ENCODE measurements at regions not wholly inside any gene's neighbourhood (a gene's known extent, or its start where the extent isn't known, plus 50 kb on each side); places are given as distances from the start of the nearest gene placed in this dataset.

GRCh38 chr2:22887845-22888244, 497.1 kb upstream of the KLHL29 start:
- Mint-ChIP-seq H3K9me3 (ENCODE audit: low read depth) (no peaks in the 10 kb centered on the region), H3K4me1 (no peaks in the 10 kb centered on the region), H3K36me3 (no peaks in the 10 kb centered on the region), H3K27ac (no peak overlapping the region), H3K27me3 (no peaks in the 10 kb centered on the region), H3K4me3 (no peak overlapping the region)
- CTCF ChIA-PET, result no interaction called here
- no peak for ATAC-seq
- DNase-seq, result no peak

- ATAC-seq (no peak), DNase-seq (no peak)
- Mint-ChIP-seq H3K27me3 (no peaks in the 10 kb centered on the region), H3K4me1 (no peaks in the 10 kb centered on the region), H3K27ac (no peak overlapping the region), H3K9me3 (ENCODE audit: low read depth) (no peaks in the 10 kb centered on the region), H3K36me3 (no peaks in the 10 kb centered on the region), H3K4me3 (no peak overlapping the region)
- CTCF ChIA-PET, result no interaction called here
These were observed 494.8 kb upstream of the KLHL29 start for GRCh38 chr2:22890132-22890531.

- DNase-seq (no peak), ATAC-seq (no peak)
- no peak overlapping the region for H3K4me3 Mint-ChIP-seq
- H3K27me3 Mint-ChIP-seq, result no peaks in the 10 kb centered on the region
- no peaks in the 10 kb centered on the region for H3K36me3 Mint-ChIP-seq
- H3K27ac Mint-ChIP-seq, result no peak overlapping the region
- no peaks in the 10 kb centered on the region for H3K4me1 Mint-ChIP-seq
- CTCF ChIA-PET, result no interaction called here
- no peaks in the 10 kb centered on the region for H3K9me3 Mint-ChIP-seq (ENCODE audit: low read depth)
These were observed 491.0 kb upstream of the KLHL29 start for GRCh38 chr2:22893761-22894517.

- Mint-ChIP-seq H3K4me3 (no peak overlapping the region), H3K27ac (no peak overlapping the region), H3K27me3 (no peaks in the 10 kb centered on the region), H3K36me3 (no peaks in the 10 kb centered on the region), H3K4me1 (no peaks in the 10 kb centered on the region), H3K9me3 (ENCODE audit: low read depth) (no peaks in the 10 kb centered on the region)
- CTCF ChIA-PET, result no interaction called here
- no peak for ATAC-seq
- no peak for DNase-seq
These were observed 490.2 kb upstream of the KLHL29 start for GRCh38 chr2:22894761-22895160.

DNA sequence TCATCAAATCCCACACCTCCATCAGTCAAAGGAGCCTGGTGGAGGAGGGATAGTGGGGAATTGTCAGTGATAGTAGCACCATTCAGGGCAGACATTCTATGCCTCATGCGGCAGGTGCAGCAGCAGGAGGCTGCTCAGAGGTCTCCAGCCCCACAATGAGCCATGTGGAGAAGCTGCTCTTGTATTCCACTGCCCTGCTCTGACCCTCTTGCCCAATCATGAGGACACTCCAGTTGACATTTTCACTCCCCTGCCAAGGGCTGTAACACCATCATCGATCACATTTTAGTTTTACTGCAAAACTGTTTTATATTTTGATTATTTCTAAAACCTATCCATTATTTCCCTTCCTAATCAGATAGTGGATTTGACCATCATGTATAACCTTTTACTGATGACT, 487.6 kb upstream of the KLHL29 start:
- H3K4me1 Mint-ChIP-seq, result no peaks in the 10 kb centered on the region
- H3K27me3 Mint-ChIP-seq, result no peaks in the 10 kb centered on the region
- DNase-seq, result no peak

DNA sequence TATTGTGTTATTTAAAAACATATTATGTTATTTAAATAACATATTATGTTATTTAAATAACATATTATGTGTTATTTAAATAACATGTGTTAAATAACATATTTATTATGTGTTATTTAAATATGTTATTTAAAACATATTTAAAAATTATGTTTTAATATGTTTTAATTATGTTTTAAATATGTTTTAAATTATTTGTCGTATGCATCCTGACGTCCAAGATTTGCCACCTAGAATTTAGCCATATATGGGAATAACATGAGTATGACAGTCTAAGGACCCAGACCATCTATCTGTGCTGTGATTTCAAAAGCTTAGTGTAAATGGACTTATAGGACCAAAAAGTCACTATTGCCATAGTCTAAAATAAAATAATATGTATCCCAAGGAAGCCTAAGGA, 484.3 kb upstream of the KLHL29 start:
- H3K27me3 Mint-ChIP-seq, result no peaks in the 10 kb centered on the region
- H3K9me3 Mint-ChIP-seq (ENCODE audit: low read depth), result no peaks in the 10 kb centered on the region
- H3K4me1 Mint-ChIP-seq, result no peaks in the 10 kb centered on the region
- DNase-seq (no peak), ATAC-seq (no peak)
- CTCF ChIA-PET, result no interaction called here
- H3K4me3 Mint-ChIP-seq, result no peak overlapping the region
- H3K27ac Mint-ChIP-seq, result no peak overlapping the region
- no peaks in the 10 kb centered on the region for H3K36me3 Mint-ChIP-seq

More for the DNA sequence above, 487.6 kb upstream of the KLHL29 start:
- Mint-ChIP-seq H3K36me3 (no peaks in the 10 kb centered on the region), H3K27ac (no peak overlapping the region), H3K4me3 (no peak overlapping the region), H3K9me3 (ENCODE audit: low read depth) (no peaks in the 10 kb centered on the region)
- CTCF ChIA-PET, result no interaction called here
- no peak for ATAC-seq

DNA sequence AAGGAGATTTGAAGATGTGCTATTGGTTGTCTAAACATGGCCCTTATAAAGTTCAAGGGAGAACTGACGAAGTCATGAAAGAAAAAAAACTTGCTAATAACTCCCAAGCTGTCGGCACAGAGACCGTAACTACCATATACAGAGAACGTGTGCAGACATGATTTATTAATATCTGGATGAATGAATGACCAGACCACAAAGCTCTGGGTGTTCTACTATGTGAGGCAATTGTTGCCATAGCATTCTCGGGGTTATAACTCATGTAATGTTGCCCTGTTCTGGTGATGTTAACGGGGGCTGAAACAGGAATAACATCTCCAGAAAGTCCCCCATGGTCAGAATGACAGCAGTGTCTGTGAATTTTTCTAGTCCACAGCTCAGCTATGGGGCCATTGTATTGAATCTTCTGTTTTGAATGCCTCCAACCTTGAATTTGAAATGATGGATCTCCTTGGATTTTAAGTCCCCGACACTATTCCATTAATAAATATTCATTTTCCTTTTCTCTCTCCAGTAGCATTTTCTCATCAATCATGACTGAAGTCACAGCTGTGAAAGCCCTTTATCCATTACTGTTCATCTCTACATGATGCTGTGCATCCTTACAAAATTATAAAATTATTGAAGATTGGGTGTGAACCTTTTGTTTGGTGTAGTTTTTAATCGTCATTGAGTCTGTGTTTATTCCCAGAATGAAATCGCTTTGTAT, 483.4 kb upstream of the KLHL29 start:
- CTCF ChIA-PET, result no interaction called here
- no peaks in the 10 kb centered on the region for H3K27me3 Mint-ChIP-seq
- no peak overlapping the region for H3K4me3 Mint-ChIP-seq
- no peak for DNase-seq
- H3K36me3 Mint-ChIP-seq, result no peaks in the 10 kb centered on the region
- H3K27ac Mint-ChIP-seq, result no peak overlapping the region
- no peaks in the 10 kb centered on the region for H3K9me3 Mint-ChIP-seq (ENCODE audit: low read depth)
- no peak for ATAC-seq
- no peaks in the 10 kb centered on the region for H3K4me1 Mint-ChIP-seq

GRCh38 chr2:22902180-22902550, 482.8 kb upstream of the KLHL29 start:
- no peaks in the 10 kb centered on the region for H3K27me3 Mint-ChIP-seq
- no peaks in the 10 kb centered on the region for H3K9me3 Mint-ChIP-seq (ENCODE audit: low read depth)
- no peaks in the 10 kb centered on the region for H3K36me3 Mint-ChIP-seq
- CTCF ChIA-PET, result no interaction called here
- no peak for DNase-seq
- H3K4me1 Mint-ChIP-seq, result no peaks in the 10 kb centered on the region
- H3K4me3 Mint-ChIP-seq, result no peak overlapping the region
- ATAC-seq, result no peak
- H3K27ac Mint-ChIP-seq, result no peak overlapping the region

DNA sequence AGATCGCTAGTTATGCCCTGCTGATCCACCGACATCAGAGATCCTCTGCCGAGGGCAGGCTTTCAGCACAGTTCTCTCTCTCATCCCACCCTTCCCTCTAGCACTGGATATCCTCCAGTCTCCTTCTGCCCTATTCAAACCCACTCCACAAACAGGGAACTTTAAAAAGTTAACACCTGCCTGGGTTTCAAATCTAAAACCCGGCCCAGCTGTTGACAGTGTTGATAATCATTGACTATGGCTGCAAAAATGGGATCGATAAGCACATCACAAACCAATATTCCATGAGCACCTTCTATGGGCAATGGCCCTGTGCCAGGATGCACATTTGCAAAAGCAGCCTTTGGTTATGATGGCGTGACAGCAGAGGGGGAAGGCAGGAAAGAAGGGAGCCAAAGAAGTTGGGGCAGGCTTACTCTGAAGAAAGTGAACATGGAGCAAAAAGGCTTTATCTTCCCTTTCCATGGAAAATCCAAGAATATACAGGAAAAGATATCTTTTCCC, 482.3 kb upstream of the KLHL29 start:
- Mint-ChIP-seq H3K36me3 (no peaks in the 10 kb centered on the region), H3K27ac (no peak overlapping the region), H3K27me3 (no peaks in the 10 kb centered on the region), H3K4me3 (no peak overlapping the region), H3K9me3 (ENCODE audit: low read depth) (no peaks in the 10 kb centered on the region), H3K4me1 (no peaks in the 10 kb centered on the region)
- CTCF ChIA-PET, result interaction anchor here (1.6 kb wide), 1 partner anchor 10 kb away, joined by 3 read pairs; no protein-coding TSS in a partner anchor
- DNase-seq (no peak), ATAC-seq (no peak)

GRCh38 chr2:22903616-22904015, 481.4 kb upstream of the KLHL29 start:
- CTCF ChIA-PET, result interaction anchor here (1.6 kb wide), 1 partner anchor 9 kb away, joined by 3 read pairs; no protein-coding TSS in a partner anchor
- DNase-seq (no peak), ATAC-seq (no peak)
- Mint-ChIP-seq H3K27me3 (no peaks in the 10 kb centered on the region), H3K27ac (no peak overlapping the region), H3K36me3 (no peaks in the 10 kb centered on the region), H3K4me3 (no peak overlapping the region), H3K4me1 (no peaks in the 10 kb centered on the region), H3K9me3 (ENCODE audit: low read depth) (no peaks in the 10 kb centered on the region)

DNA sequence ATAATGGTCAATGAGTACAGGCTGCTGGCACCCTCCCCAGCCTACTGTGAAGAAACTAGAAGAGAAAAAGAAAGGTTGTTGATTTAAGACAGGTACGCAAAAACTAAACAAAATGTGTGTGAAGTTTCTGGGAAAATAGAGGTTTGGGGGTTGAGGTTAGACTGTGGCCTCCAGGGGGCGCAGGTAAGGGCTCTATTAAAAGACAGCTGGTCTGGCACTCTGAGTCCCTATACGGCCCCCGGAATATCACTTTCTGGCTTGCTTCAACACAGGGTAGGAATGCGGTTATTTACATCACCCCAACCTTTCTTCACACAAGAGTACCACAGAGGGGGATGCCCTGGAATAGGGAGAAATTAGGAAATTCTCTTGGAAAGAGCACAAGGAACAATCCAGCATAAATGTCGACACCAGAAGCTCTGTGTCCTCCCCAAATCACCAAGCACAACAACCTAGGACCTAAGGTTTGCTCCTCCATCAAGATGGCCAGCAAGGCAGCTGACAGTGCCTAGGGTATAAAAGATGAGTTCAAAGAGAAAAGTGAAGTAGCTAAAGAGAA, 480.8 kb upstream of the KLHL29 start:
- no peaks in the 10 kb centered on the region for H3K9me3 Mint-ChIP-seq (ENCODE audit: low read depth)
- CTCF ChIA-PET, result interaction anchor here (1.6 kb wide), 1 partner anchor 9 kb away, joined by 3 read pairs; no protein-coding TSS in a partner anchor
- H3K4me1 Mint-ChIP-seq, result no peaks in the 10 kb centered on the region
- ATAC-seq, result no peak
- H3K27ac Mint-ChIP-seq, result no peak overlapping the region
- no peak overlapping the region for H3K4me3 Mint-ChIP-seq
- no peaks in the 10 kb centered on the region for H3K27me3 Mint-ChIP-seq
- no peak for DNase-seq
- H3K36me3 Mint-ChIP-seq, result no peaks in the 10 kb centered on the region

DNA sequence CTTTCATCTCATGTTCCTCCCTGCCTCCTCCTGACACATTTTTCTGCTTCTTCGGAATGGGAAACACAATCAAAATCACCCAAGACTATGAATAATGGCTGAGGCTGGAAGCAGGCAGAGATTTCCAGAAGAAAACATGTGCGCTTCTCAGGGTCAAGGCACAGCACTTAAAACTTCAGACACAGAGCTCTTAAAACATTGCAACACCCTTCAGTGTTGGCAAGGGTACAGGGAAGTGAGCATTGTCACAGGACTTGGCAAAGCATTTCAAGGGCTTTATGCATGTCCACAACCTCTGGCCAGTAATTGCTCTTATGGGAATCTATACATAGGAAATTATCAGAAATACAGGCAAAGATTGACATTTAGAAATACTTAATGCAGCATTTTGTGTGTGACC, 477.6 kb upstream of the KLHL29 start:
- Mint-ChIP-seq H3K36me3 (no peaks in the 10 kb centered on the region), H3K27ac (no peak overlapping the region), H3K9me3 (ENCODE audit: low read depth) (no peaks in the 10 kb centered on the region), H3K4me1 (no peaks in the 10 kb centered on the region), H3K4me3 (no peak overlapping the region), H3K27me3 (no peaks in the 10 kb centered on the region)
- no peak for DNase-seq
- ATAC-seq, result no peak
- CTCF ChIA-PET, result no interaction called here

DNA sequence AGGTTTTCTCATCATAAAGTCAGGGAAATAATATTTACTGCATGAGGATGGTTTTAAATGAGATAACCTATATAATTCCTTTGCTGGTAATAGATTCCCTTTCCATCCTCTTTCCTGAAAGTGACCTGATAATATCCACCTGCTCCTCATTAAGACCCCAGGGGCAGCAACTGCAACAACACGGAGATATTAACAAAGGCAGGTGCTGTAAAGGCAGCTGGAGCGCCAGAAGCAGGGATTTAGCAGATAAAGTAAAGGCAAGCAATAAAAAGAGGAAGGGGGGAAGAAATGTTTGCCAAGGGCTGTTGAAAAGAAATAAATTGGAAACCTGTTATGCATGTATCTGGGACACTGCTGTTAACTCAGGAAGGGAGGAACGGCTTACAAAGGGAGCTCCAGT, 472.6 kb upstream of the KLHL29 start:
- DNase-seq (no peak), ATAC-seq (no peak)
- Mint-ChIP-seq H3K4me3 (no peak overlapping the region), H3K4me1 (no peaks in the 10 kb centered on the region), H3K27ac (no peak overlapping the region), H3K36me3 (no peaks in the 10 kb centered on the region), H3K27me3 (no peaks in the 10 kb centered on the region), H3K9me3 (ENCODE audit: low read depth) (no peaks in the 10 kb centered on the region)
- CTCF ChIA-PET, result interaction anchor here (0.9 kb wide), 1 partner anchor 9 kb away, joined by 3 read pairs; no protein-coding TSS in a partner anchor

- CTCF ChIA-PET, result no interaction called here
- H3K4me1 Mint-ChIP-seq, result no peaks in the 10 kb centered on the region
- no peak for DNase-seq
- ATAC-seq, result no peak
- H3K36me3 Mint-ChIP-seq, result no peaks in the 10 kb centered on the region
- H3K27me3 Mint-ChIP-seq, result no peaks in the 10 kb centered on the region
- H3K27ac Mint-ChIP-seq, result no peak overlapping the region
- H3K9me3 Mint-ChIP-seq (ENCODE audit: low read depth), result peaks cover 2% of the 10 kb centered on the region
- no peak overlapping the region for H3K4me3 Mint-ChIP-seq
These were observed 455.0 kb upstream of the KLHL29 start for GRCh38 chr2:22929998-22930397.

Data from activated CD8-positive, alpha-beta memory T cell treated with anti-CD3 and anti-CD28 coated beads, Interleukin-2, amount 10 ng/mL, durations not matched to agents 7 days and 5 days (primary cell).